Dendritic cell treated with granulocyte-macrophage colony-stimulating factor and Interleukin-4, amounts not matched to agents 40 ng/mL and 50 ng/mL, for 4 days (primary cell): ENCODE measurements at regions not wholly inside any gene's neighbourhood (a gene's known extent, or its start where the extent isn't known, plus 50 kb on each side); places are given as distances from the start of the nearest gene placed in this dataset.
"Not testable (repeated sequence)": the region's sequence is repeated elsewhere in the genome, so short reads cannot be mapped to it uniquely, and the experiment has no call there.

Experiments
- H3K27ac Mint-ChIP-seq: one replicate; pipeline ENCODE4 v1.8.0; 2022; ENCODE audit warnings: mild to moderate bottlenecking, mixed read lengths
- H3K27me3 Mint-ChIP-seq: one replicate; pipeline ENCODE4 v1.8.0; 2022; ENCODE audit warnings: mild to moderate bottlenecking, mixed read lengths
- H3K36me3 Mint-ChIP-seq: one replicate; pipeline ENCODE4 v1.8.0; 2022; ENCODE audit warnings: low read depth, mixed read lengths
- H3K4me1 Mint-ChIP-seq: one replicate; pipeline ENCODE4 v1.8.0; 2022; ENCODE audit warnings: low read depth, mixed read lengths
- H3K4me3 Mint-ChIP-seq: one replicate; pipeline ENCODE4 v1.8.0; 2022; ENCODE audit warnings: mild to moderate bottlenecking, moderate library complexity, mixed read lengths
- H3K9me3 Mint-ChIP-seq: one replicate; pipeline ENCODE4 v1.8.0; 2022; ENCODE audit warnings: mixed read lengths
- intact Hi-C: fragments of 100-400 bp; cut with micrococcal nuclease; formaldehyde crosslinking; loops from one replicate; pipeline ENCODE4 v1.15.0; 2022

DNA sequence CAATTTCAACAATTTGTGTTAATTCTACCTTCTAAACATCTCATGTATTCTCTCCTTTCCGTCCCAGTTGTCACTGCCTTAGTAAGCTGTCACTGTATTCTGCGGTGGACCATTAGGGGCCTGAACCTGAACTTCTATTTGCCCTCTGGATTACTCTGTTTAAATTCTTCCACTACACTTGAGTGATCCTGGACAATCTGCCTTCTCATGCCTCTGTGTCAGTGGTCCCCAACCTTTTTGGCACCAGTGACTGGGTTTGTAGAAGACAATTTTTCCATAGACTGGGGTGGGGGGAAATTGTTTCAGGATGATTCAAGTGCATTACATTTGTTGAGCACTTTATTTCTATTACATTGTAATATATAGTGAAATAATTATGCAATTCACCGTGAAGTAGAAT, 1157.6 kb upstream of the SEMA6A start:
- H3K4me3 Mint-ChIP-seq: no peak overlapping the region
- no peak overlapping the region for H3K27ac Mint-ChIP-seq
- peaks cover 18% of the 10 kb centered on the region for H3K9me3 Mint-ChIP-seq
- H3K36me3 Mint-ChIP-seq: no peaks in the 10 kb centered on the region
- H3K27me3 Mint-ChIP-seq: no peaks in the 10 kb centered on the region
- intact Hi-C loops: no loop called here
- H3K4me1 Mint-ChIP-seq: no peaks in the 10 kb centered on the region

DNA sequence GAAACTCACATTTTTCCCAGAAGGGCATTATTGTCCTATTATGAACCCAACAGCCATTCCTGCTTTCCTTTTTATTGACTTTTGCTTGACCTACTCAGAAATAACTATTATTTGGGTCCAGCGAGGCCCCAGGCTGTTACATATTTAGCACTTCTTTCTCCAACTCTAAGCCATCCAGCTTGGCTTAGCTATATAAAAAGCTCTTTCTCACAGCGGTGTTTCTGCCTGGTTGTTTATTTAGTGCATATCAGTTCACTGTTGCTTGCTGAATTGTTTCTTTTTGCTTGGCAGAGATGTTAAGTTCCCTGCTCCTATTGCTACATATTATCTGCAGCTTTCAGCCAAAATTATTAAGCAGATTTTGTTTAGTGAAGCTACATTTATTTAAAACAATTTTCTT, 1156.8 kb upstream of the SEMA6A start:
- intact Hi-C loops: no loop called here
- Mint-ChIP-seq H3K27me3 (no peaks in the 10 kb centered on the region), H3K4me1 (no peaks in the 10 kb centered on the region), H3K27ac (no peak overlapping the region), H3K36me3 (no peaks in the 10 kb centered on the region), H3K4me3 (no peak overlapping the region), H3K9me3 (peaks cover 18% of the 10 kb centered on the region)

DNA sequence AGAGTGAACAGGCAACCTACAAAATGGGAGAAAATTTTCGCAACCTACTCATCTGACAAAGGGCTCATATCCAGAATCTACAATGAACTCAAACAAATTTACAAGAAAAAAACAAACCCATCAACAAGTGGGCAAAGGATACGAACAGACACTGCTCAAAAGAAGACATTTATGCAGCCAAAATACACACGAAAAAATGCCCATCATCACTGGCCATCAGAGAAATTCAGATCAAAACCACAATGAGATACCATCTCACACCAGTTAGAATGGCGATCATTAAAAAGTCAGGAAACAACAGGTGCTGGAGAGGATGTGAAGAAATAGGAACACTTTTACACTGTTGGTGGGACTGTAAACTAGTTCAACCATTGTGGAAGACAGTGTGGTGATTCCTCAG, 1146.2 kb upstream of the SEMA6A start:
- H3K4me3 Mint-ChIP-seq, H3K4me1 Mint-ChIP-seq, intact Hi-C loops, H3K27ac Mint-ChIP-seq, H3K36me3 Mint-ChIP-seq, H3K27me3 Mint-ChIP-seq: not testable (repeated sequence)
- peaks cover 20% of the 10 kb centered on the region for H3K9me3 Mint-ChIP-seq

DNA sequence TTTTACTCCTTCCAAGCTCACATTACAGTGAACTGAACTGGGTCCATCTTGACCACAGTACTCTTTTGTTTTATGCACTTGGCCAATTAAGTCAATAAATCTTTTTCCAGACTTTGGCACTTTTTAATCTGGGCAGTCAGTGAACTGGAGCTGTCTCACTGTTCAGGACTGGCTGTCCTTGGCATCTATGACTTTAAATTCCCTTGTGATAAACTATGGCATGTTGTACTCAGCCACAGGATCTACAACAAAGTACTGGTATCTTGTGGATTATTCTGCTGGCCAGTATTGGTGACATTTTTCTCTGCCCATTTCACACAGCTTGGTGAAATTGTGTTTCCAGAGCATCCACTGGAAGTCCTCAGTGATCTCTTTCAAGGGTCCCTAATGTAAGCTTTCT, 1144.8 kb upstream of the SEMA6A start:
- Mint-ChIP-seq H3K4me3 (no peak overlapping the region), H3K36me3 (no peaks in the 10 kb centered on the region), H3K27me3 (no peaks in the 10 kb centered on the region), H3K4me1 (no peaks in the 10 kb centered on the region), H3K9me3 (peaks cover 34% of the 10 kb centered on the region), H3K27ac (no peak overlapping the region)
- intact Hi-C loops: no loop called here

DNA sequence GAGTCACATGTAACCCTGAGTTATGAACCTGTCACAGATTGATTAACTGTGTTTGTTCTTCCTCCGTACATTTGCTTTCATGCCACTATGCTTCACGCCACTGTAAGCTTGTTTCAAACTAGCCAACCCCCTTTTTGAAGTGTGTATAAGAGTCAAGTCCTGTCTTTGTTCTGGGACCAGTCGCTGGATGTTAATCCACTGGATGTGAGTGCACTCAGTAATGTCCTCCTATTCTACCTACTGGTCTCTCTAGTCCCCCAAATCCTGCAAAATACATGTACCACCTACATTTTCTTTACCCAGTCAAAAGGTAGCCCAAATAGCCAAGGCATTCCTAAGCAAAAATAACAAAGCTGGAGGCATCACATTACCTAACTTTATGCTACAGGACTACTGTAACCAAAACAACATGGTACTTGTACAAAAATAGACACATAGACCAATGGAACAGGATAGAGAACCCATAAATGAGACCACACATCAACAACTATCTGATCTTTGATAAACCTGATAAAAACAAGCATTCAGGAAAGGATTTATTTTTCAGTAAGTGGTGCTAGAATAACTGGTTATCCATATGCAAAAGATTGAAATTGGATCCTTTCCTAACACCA, 1139.1 kb upstream of the SEMA6A start:
- intact Hi-C loops: no loop called here
- Mint-ChIP-seq H3K27me3 (no peaks in the 10 kb centered on the region), H3K4me3 (no peak overlapping the region), H3K9me3 (peaks cover 57% of the 10 kb centered on the region), H3K4me1 (no peaks in the 10 kb centered on the region), H3K27ac (no peak overlapping the region), H3K36me3 (no peaks in the 10 kb centered on the region)

DNA sequence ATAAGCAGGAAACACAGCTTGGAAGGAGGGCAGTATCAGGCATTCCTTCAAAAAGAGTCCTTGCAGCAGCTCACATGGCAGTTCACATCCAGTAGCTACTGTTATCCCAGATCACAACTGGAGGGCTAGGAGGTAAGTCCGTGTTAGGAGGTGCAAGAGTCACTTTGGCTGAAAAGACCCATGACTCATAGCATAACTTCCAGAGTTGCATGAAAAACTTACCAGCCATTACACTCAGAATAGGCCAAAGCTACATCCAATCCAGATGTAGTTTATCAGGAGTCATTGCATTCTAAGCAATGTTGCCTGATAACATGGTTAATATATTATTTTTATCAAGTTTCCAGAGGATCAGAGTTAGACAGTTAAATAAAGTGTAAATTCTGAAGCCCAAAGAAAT, 1126.4 kb upstream of the SEMA6A start:
- no peaks in the 10 kb centered on the region for H3K27me3 Mint-ChIP-seq
- no peak overlapping the region for H3K4me3 Mint-ChIP-seq
- H3K36me3 Mint-ChIP-seq: no peaks in the 10 kb centered on the region
- H3K27ac Mint-ChIP-seq: no peak overlapping the region
- H3K4me1 Mint-ChIP-seq: no peaks in the 10 kb centered on the region
- no peaks in the 10 kb centered on the region for H3K9me3 Mint-ChIP-seq
- intact Hi-C loops: no loop called here

DNA sequence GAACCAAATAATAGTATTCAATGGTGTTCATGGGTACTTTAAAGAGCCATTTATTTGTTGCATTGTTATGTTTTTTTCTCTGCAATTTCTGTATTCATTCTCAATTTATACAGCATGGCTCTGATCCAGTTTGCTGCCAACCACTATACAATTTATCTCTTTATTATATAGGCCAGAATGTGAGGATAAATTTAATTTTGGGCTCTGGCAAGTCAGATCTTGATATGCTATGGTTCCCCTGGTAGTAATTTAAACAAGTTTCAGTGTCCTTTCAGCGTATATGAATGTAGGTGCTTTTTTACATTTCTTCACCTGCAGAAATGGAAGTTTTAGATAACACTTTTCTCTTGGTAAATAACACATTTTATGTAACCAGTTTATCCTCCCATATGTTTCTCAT, 1118.0 kb upstream of the SEMA6A start:
- Mint-ChIP-seq H3K4me3 (no peak overlapping the region), H3K27ac (no peak overlapping the region), H3K36me3 (no peaks in the 10 kb centered on the region), H3K9me3 (peaks cover 8% of the 10 kb centered on the region), H3K4me1 (no peaks in the 10 kb centered on the region), H3K27me3 (no peaks in the 10 kb centered on the region)
- intact Hi-C loops: no loop called here

DNA sequence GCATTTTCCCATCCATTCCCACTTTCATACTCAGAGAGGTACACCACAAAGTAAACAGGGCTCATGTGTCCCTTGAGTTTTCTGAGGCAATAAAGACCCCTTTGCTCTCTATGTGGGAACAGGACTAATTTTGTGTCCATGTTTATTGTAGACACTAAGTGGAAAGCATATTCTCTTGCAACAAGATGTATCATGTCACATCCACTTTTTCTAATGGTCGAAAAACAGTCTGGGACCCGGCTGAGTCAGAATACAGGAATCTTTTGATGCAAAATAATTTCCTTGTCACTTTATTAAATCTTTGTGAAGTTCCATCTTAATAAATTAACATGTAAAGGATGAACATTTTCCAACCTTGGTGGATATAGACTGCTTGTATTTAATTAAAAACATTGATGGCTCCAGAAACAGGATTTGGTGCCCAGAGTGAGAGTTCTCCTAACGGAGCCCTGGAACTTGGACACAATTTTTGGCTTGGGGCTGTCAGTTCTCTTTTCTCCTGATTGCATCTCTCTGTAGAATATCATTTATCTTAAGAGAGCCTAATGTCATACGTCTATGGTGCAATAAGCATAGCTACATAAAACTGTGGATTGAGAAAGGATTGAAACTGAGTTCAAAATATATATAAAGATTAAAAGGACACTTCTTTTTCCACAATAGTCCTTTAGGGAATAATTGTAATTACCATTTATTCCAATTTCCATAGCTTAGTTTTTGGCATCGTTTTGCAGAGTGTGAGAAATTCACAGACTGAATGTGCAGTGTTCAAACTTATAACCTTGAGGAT, 1116.7 kb upstream of the SEMA6A start:
- no peaks in the 10 kb centered on the region for H3K27me3 Mint-ChIP-seq
- intact Hi-C loops: no loop called here
- H3K27ac Mint-ChIP-seq: no peak overlapping the region
- H3K9me3 Mint-ChIP-seq: peaks cover 8% of the 10 kb centered on the region
- no peaks in the 10 kb centered on the region for H3K4me1 Mint-ChIP-seq
- H3K36me3 Mint-ChIP-seq: no peaks in the 10 kb centered on the region
- no peak overlapping the region for H3K4me3 Mint-ChIP-seq

DNA sequence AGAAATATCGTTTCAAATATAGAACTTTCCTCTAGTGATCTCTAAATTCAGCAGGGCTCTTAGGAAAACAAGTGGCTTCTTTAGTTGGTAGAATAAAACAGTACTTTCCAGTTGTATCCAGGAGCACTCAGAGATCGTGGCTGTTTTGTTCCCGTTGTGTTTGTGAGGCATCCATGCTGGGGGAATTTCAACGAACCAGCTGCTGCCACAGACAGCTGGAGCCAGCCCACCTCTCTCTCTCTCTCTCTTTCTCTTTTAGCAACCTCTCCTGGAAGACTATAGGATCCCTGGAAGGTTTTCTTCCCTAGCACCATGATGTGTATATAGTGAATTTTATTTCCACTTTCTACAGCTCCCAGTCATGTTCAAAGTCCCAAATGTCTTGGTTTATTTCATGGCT, 1116.0 kb upstream of the SEMA6A start:
- Mint-ChIP-seq H3K27ac (no peak overlapping the region), H3K4me1 (no peaks in the 10 kb centered on the region), H3K4me3 (no peak overlapping the region), H3K36me3 (no peaks in the 10 kb centered on the region), H3K9me3 (peaks cover 8% of the 10 kb centered on the region), H3K27me3 (no peaks in the 10 kb centered on the region)
- intact Hi-C loops: no loop called here

DNA sequence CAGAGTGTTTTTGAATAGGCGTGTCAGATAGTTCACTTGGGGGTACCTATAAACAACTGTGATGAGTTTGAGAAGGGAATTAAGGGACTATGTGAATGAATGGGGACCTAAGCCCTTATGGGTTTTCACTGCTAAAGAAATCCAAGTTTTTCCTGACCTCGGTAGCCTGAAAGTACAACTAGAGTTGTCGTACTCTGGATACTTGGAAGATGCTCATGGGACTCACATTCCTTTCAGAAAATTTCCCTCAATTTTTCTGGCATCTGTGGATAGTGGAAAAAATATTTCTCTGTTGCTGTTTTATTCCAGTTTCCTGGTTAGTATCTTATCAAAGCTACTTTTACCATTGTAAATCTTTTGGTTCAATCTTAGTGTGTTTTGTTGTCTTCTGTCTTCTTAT, 1112.3 kb upstream of the SEMA6A start:
- Mint-ChIP-seq H3K36me3 (no peaks in the 10 kb centered on the region), H3K9me3 (peaks cover 8% of the 10 kb centered on the region), H3K4me3 (no peak overlapping the region), H3K4me1 (no peaks in the 10 kb centered on the region), H3K27me3 (no peaks in the 10 kb centered on the region), H3K27ac (no peak overlapping the region)
- intact Hi-C loops: no loop called here

DNA sequence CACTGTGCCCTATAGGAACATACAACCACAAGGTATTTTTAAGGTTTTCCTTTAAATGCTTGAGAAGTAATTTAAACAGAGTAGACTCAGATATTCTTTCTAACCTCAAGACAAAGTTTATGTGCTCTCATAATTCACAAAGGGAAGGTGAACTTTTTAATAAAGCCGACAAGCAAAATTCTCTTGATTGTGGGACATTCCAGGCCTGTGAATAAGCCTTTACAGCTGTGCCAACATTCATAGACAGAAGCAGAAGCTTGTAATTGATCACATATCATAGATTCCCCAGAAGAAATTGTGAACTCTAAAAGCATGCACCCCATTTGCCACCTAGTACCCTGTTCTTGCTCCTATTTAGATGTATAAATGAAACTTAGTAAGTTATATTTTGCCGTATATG, 1107.8 kb upstream of the SEMA6A start:
- H3K4me1 Mint-ChIP-seq: no peaks in the 10 kb centered on the region
- no peaks in the 10 kb centered on the region for H3K36me3 Mint-ChIP-seq
- no peaks in the 10 kb centered on the region for H3K27me3 Mint-ChIP-seq
- H3K9me3 Mint-ChIP-seq: peaks cover 6% of the 10 kb centered on the region
- intact Hi-C loops: no loop called here
- H3K4me3 Mint-ChIP-seq: no peak overlapping the region
- H3K27ac Mint-ChIP-seq: no peak overlapping the region

DNA sequence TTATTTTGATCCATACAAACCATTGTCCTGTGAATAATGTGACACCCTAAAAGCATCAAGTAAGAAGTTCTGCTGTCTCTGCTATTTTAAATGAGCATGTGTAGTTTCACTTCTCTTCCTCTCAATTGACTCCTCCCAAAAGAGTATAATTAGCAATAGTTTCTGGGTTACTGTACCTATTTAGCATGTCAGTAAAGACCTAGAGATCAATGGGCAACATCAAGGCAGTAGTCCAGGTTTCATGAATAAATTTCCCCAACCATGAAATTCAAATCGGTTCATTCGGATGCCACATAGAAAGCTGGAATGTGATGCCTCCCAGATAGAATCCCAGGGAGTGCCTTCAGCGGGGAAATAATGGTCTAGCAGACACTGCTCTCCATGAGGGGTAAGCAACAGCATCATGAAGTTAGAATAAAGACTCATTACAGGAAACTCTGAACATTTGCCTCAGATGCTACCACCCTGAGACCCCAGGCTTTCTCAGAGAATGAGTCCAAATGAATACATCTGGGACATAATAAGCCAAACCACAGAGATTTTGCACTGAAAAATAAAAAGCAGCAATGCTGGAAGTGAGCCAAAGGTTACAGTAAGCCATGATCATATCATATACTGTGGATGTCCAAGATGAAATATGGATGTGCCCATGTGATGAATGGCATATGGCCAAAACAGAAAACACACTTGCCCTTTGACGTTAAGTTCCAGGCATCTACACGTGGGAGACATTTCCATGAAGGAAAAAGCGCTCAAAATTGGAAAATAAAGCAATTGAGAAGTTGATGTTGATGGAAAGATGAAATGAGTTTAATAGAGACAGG, 1107.0 kb upstream of the SEMA6A start:
- intact Hi-C loops: no loop called here
- no peaks in the 10 kb centered on the region for H3K4me1 Mint-ChIP-seq
- no peak overlapping the region for H3K27ac Mint-ChIP-seq
- H3K4me3 Mint-ChIP-seq: no peak overlapping the region
- H3K9me3 Mint-ChIP-seq: peaks cover 6% of the 10 kb centered on the region
- H3K27me3 Mint-ChIP-seq: no peaks in the 10 kb centered on the region
- H3K36me3 Mint-ChIP-seq: no peaks in the 10 kb centered on the region

DNA sequence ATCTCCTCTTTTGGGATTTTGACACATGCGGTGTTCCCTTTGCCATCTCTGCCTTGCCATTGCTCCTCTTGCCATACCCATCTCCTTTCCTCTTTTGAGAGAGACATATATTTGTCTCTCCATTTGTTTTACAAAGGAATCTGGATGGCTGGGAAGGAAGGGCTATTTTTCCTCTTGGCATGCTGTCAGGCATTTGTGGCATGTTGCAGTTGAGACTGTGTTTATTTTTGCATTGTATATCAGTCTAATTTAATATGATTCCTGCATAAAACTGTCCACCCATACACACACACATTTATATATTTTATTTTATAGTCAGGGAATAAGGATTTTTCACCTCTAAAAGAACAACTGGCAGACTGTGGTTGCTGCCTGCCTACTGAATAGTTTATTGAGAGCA, 1105.8 kb upstream of the SEMA6A start:
- no peak overlapping the region for H3K27ac Mint-ChIP-seq
- H3K4me3 Mint-ChIP-seq: no peak overlapping the region
- H3K4me1 Mint-ChIP-seq: no peaks in the 10 kb centered on the region
- no peaks in the 10 kb centered on the region for H3K27me3 Mint-ChIP-seq
- peaks cover 6% of the 10 kb centered on the region for H3K9me3 Mint-ChIP-seq
- intact Hi-C loops: no loop called here
- no peaks in the 10 kb centered on the region for H3K36me3 Mint-ChIP-seq

DNA sequence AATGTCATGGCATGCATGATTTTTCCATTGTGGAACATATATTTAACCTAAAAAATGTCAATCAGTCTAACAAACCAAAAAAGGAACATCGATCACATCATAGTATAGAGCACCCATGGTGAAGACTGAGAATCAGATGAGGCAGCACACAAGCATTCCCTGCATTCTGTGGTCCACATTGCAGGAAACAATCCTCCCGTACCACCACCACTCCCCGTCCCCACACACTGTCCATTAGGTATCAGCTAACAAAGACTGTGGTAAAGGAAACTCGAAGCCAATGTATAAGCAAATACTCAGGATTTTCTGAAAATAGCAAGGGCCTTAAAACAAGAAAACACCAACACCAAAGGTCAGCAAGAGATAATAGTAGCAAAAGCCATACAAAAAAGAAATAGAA, 1104.4 kb upstream of the SEMA6A start:
- Mint-ChIP-seq H3K27me3 (no peaks in the 10 kb centered on the region), H3K27ac (no peak overlapping the region), H3K36me3 (no peaks in the 10 kb centered on the region), H3K4me1 (no peaks in the 10 kb centered on the region), H3K9me3 (peaks cover 6% of the 10 kb centered on the region), H3K4me3 (no peak overlapping the region)
- intact Hi-C loops: no loop called here
